NT2/D1 (cell line): ENCODE measurements at regions not wholly inside any gene's neighbourhood (a gene's known extent, or its start where the extent isn't known, plus 50 kb on each side); places are given as distances from the start of the nearest gene placed in this dataset.

Experiments
- DNase-seq: peaks from one replicate; pipeline ENCODE4 v3.0.0-alpha.2; 2011; ENCODE audit warnings: low read depth, low spot score
- H3K27me3 ChIP-seq: 2 replicates; pipeline ENCODE4 v1.6.0; 2011; ENCODE audit warnings: mild to moderate bottlenecking; ENCODE audit not compliant: insufficient read length, insufficient read depth
- H3K36me3 ChIP-seq: 2 replicates; pipeline ENCODE4 v1.6.1; 2011; ENCODE audit warnings: mild to moderate bottlenecking, low read length, mixed read lengths; ENCODE audit not compliant: insufficient read depth, insufficient read length
- H3K4me1 ChIP-seq: 2 replicates; pipeline ENCODE4 v1.5.1; 2011; ENCODE audit not compliant: insufficient read depth, insufficient read length
- H3K4me3 ChIP-seq: 2 replicates; pipeline ENCODE4 v1.5.1; 2011; ENCODE audit warnings: low read depth; ENCODE audit not compliant: insufficient read length
- H3K9ac ChIP-seq: 2 replicates; pipeline ENCODE4 v1.6.0; 2011; ENCODE audit warnings: low read depth; ENCODE audit not compliant: insufficient read length
- H3K9me3 ChIP-seq: 2 replicates; pipeline ENCODE4 v1.5.1; 2011; ENCODE audit warnings: mild to moderate bottlenecking, low read length; ENCODE audit not compliant: insufficient read depth
- SUZ12 ChIP-seq: IDR thresholded peaks from 2 replicates; pipeline ENCODE4 v1.6.1; 2011; ENCODE audit not compliant: insufficient read length, insufficient read depth; ENCODE audit errors: extremely low read depth
- YY1 ChIP-seq: IDR thresholded peaks from 2 replicates; pipeline ENCODE4 v1.6.1; 2011; ENCODE audit not compliant: insufficient read length, insufficient read depth
- ZNF274 ChIP-seq: IDR thresholded peaks from 2 replicates; pipeline ENCODE4 v1.6.1; 2011; ENCODE audit warnings: mild to moderate bottlenecking, low read depth, low read length

DNA sequence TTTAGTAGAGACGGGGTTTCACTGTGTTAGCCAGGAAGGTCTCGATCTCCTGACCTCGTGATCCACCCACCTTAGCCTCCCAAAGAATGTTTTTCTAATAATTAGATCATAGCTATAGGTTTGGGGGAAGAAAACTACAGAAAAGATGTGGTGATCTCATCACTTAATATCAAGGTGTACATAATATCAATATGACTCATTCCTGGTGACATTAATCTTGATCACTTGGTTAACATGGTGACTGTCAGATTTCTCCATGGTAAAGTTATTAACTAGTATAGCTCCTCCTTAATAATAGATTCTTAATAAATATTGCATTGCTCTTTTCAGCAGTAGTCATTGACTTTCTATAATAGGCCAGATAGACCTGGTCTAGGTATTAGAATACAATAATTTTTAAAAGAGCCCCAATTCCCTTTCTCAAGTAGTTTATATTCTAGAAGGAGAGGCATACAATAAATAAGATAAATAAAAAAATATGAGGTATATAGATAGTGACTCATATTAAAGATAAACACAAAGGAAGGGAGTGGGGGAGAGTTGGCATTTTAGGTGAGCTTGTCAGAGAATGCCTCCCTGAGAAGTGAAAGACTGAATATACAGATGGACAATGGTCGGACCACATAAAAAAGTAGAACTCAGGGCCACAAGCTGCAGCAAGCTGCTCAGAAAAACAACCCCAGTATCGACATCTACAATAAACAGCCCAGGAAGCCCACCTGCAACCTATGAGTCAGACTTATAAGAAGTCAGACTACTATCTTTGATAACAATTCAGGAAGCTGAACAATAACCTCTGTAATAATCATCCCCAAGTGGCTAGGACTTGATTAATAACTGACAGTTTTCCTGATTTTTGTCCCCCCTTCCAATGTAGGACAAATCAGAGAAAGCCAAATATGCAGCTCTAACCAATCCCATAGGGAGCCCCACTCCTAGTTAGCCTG lies 210.8 kb downstream of the RFC3 start:
- Histone ChIP-seq H3K27me3 (no peaks in the 10 kb centered on the region), H3K36me3 (no peaks in the 10 kb centered on the region), H3K4me3 (no peak overlapping the region), H3K4me1 (no peaks in the 10 kb centered on the region), H3K9ac (no peak overlapping the region), H3K9me3 (no peaks in the 10 kb centered on the region)
- no peak for DNase-seq
- TF ChIP-seq ZNF274 (no peak), YY1 (no peak), SUZ12 (no peak)

GRCh38 chr13:34030782-34031181 lies 212.8 kb downstream of the RFC3 start:
- Histone ChIP-seq H3K9ac (no peak overlapping the region), H3K4me1 (no peaks in the 10 kb centered on the region), H3K4me3 (no peak overlapping the region), H3K27me3 (no peaks in the 10 kb centered on the region), H3K9me3 (no peaks in the 10 kb centered on the region), H3K36me3 (no peaks in the 10 kb centered on the region)
- TF ChIP-seq ZNF274 (no peak), SUZ12 (no peak), YY1 (no peak)
- DNase-seq = no peak

GRCh38 chr13:34031610-34032009 lies 213.7 kb downstream of the RFC3 start:
- no peak for TF ChIP-seq YY1
- no peak for TF ChIP-seq ZNF274
- Histone ChIP-seq H3K36me3 (no peaks in the 10 kb centered on the region), H3K4me1 (no peaks in the 10 kb centered on the region), H3K4me3 (no peak overlapping the region), H3K9me3 (no peaks in the 10 kb centered on the region), H3K27me3 (no peaks in the 10 kb centered on the region), H3K9ac (no peak overlapping the region)
- no peak for DNase-seq

GRCh38 chr13:34034411-34034810 lies 216.5 kb downstream of the RFC3 start:
- Histone ChIP-seq H3K27me3 (no peaks in the 10 kb centered on the region), H3K36me3 (no peaks in the 10 kb centered on the region), H3K4me3 (no peak overlapping the region), H3K4me1 (peaks cover 3% of the 10 kb centered on the region), H3K9ac (no peak overlapping the region), H3K9me3 (no peaks in the 10 kb centered on the region)
- no peak for TF ChIP-seq YY1
- no peak for TF ChIP-seq ZNF274
- TF ChIP-seq SUZ12 = no peak
- DNase-seq = no peak

GRCh38 chr13:34035178-34035577 lies 217.2 kb downstream of the RFC3 start:
- no peak for DNase-seq
- Histone ChIP-seq H3K4me1 (peaks cover 3% of the 10 kb centered on the region), H3K36me3 (no peaks in the 10 kb centered on the region), H3K9me3 (no peaks in the 10 kb centered on the region), H3K9ac (no peak overlapping the region), H3K4me3 (no peak overlapping the region), H3K27me3 (no peaks in the 10 kb centered on the region)
- no peak for TF ChIP-seq SUZ12

GRCh38 chr13:34035676-34036325 lies 217.9 kb downstream of the RFC3 start:
- H3K4me3 ChIP-seq = no peak overlapping the region
- no peaks in the 10 kb centered on the region for H3K9me3 ChIP-seq
- H3K27me3 ChIP-seq = no peaks in the 10 kb centered on the region
- DNase-seq = no peak
- H3K36me3 ChIP-seq = no peaks in the 10 kb centered on the region
- no peak overlapping the region for H3K9ac ChIP-seq
- TF ChIP-seq YY1 = no peak
- TF ChIP-seq SUZ12 = no peak
- TF ChIP-seq ZNF274 = no peak
- peaks cover 3% of the 10 kb centered on the region for H3K4me1 ChIP-seq

- H3K27me3 ChIP-seq = no peaks in the 10 kb centered on the region
- no peaks in the 10 kb centered on the region for H3K36me3 ChIP-seq
- no peaks in the 10 kb centered on the region for H3K9me3 ChIP-seq
- H3K4me1 ChIP-seq = peaks cover 3% of the 10 kb centered on the region
- H3K9ac ChIP-seq = no peak overlapping the region
- no peak for TF ChIP-seq YY1
- TF ChIP-seq ZNF274 = no peak
- peak; percentile 20 for DNase-seq
- no peak overlapping the region for H3K4me3 ChIP-seq
Measured at GRCh38 chr13:34037636-34038540, 219.9 kb downstream of the RFC3 start.
